Kidney (tissue), 13 donors: ENCODE measurements at regions not wholly inside any gene's neighbourhood (a gene's known extent, or its start where the extent isn't known, plus 50 kb on each side); places are given as distances from the start of the nearest gene placed in this dataset.

Experiments
- DNase-seq, 5 donors: peaks; one replicate each; pipeline ENCODE4 v3.0.0-alpha.2; 2013 to 2020
- FAIRE-seq: peaks from 2 replicates; lab custom pipeline; 2012; peaks lifted over from hg19 to GRCh38; lab: Jason Lieb, UNC
- H3K27ac ChIP-seq, 2 donors: one replicate each; pipeline ENCODE4 v1.7.0; 2013; ENCODE audit warnings: low read depth in 2 of 2, low read length in 2 of 2, inconsistent platforms in 1 of 2
- H3K27me3 ChIP-seq: one replicate; pipeline ENCODE4 v1.7.1; 2013; ENCODE audit warnings: low read length, inconsistent platforms; ENCODE audit not compliant: control insufficient read depth, insufficient read depth
- H3K36me3 ChIP-seq, 3 donors: one replicate each; pipeline versions ENCODE4 v1.7.0 to v1.7.1; 2013; ENCODE audit warnings: low read length in 3 of 3, control low read depth in 1 of 3, inconsistent platforms in 1 of 3; ENCODE audit not compliant: insufficient read depth in 3 of 3, control insufficient read depth in 2 of 3
- H3K4me1 ChIP-seq, 3 donors: one replicate each; pipeline versions ENCODE4 v1.7.0 to v1.7.1; 2013; ENCODE audit warnings: low read length in 3 of 3, inconsistent platforms in 1 of 3, low read depth in 1 of 3; ENCODE audit not compliant: control insufficient read depth in 2 of 3, insufficient read depth in 2 of 3
- H3K4me3 ChIP-seq, 3 donors: one replicate each; pipeline versions ENCODE4 v1.7.0 to v1.8.1; 2013; ENCODE audit warnings: low read length in 3 of 3, control low read depth in 1 of 3, inconsistent platforms in 1 of 3
- H3K9ac ChIP-seq, 3 donors: one replicate each; pipeline versions ENCODE4 v1.7.0 to v1.7.1; 2013; ENCODE audit warnings: low read length in 3 of 3, control low read depth in 1 of 3, inconsistent platforms in 1 of 3
- H3K9me3 ChIP-seq, 3 donors: one replicate each; pipeline versions ENCODE4 v1.7.0 to v1.7.1; 2013; ENCODE audit warnings: low read length in 3 of 3, control low read depth in 1 of 3, inconsistent platforms in 1 of 3; ENCODE audit not compliant: control insufficient read depth in 2 of 3, insufficient read depth in 1 of 3
- intact Hi-C: fragments of 100-400 bp; cut with DNase I; formaldehyde crosslinking; loops from one replicate; pipeline ENCODE4 v1.11.1; 2022
- TF ChIP-seq, protein P1 (sequence below): IDR thresholded peaks from 3 replicates; pipeline ENCODE4 v1.5.1; 2012; ENCODE audit warnings: mild to moderate bottlenecking, moderate library complexity, borderline replicate concordance; ENCODE audit not compliant: insufficient read depth; ENCODE audit errors: extremely low read depth
- donor health status: control.
- donor health status: control.
- donor health status: control.
- donor health status: control.
- donor health status: control.
- donor health status: DM: yes; HTN: yes; CAD: no.
- donor health status: Normal renal cell carcinoma (clear cell type).

DNA sequence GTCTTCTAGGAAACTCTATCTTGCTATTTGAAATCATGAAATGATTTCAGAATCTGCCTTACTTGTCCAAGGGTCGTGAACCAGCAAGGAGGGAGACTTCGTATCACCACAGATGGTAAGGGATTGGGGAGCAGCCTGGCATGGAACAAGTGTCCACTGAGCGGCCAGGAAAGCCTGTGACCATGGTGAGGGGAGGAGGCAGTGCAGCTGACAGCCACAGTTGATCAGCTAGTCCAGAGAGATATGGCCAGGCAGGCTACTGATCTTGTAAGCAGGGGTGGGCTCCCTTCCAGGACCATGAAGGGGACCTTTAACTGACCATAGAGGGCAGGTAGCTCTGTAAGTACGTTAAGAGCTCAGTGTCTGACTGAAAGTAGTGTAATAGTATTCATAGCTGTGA is 96.8 kb upstream of the TENT5A start:
- Histone ChIP-seq H3K27ac (no peak overlapping the region), H3K4me1 (no peaks in the 10 kb centered on the region), H3K36me3 (no peaks in the 10 kb centered on the region), H3K9me3 (no peaks in the 10 kb centered on the region), H3K9ac (no peak overlapping the region), H3K27me3 (no peaks in the 10 kb centered on the region), H3K4me3 (no peak overlapping the region)
- intact Hi-C loops: no loop called here
- no peak for FAIRE-seq
- TF ChIP-seq, protein P1, sequence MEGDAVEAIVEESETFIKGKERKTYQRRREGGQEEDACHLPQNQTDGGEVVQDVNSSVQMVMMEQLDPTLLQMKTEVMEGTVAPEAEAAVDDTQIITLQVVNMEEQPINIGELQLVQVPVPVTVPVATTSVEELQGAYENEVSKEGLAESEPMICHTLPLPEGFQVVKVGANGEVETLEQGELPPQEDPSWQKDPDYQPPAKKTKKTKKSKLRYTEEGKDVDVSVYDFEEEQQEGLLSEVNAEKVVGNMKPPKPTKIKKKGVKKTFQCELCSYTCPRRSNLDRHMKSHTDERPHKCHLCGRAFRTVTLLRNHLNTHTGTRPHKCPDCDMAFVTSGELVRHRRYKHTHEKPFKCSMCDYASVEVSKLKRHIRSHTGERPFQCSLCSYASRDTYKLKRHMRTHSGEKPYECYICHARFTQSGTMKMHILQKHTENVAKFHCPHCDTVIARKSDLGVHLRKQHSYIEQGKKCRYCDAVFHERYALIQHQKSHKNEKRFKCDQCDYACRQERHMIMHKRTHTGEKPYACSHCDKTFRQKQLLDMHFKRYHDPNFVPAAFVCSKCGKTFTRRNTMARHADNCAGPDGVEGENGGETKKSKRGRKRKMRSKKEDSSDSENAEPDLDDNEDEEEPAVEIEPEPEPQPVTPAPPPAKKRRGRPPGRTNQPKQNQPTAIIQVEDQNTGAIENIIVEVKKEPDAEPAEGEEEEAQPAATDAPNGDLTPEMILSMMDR: no peak
- no peak for DNase-seq

DNA sequence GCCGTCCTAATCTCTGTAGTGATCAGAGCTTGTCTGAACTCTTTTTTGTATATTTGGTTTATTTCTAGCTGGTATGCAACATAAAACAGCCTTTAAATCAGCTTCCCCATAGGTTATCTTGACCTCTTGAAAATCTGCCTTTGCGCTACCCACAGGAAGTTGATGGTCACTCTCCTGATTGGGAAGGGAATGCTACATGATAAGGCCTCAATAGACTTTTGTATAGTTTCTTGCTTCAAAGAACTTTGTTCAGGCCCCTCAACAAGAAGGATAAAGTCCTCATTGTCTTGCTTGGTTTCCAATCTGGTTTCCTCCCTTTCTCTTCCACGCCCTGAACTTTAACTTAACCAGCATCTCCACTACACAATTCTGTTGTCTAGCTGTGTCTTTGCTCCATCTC is 95.4 kb upstream of the TENT5A start:
- intact Hi-C loops: no loop called here
- FAIRE-seq (no peak), DNase-seq (no peak)
- TF ChIP-seq, protein P1: no peak
- Histone ChIP-seq H3K36me3 (no peaks in the 10 kb centered on the region), H3K4me3 (no peak overlapping the region), H3K27ac (no peak overlapping the region), H3K27me3 (no peaks in the 10 kb centered on the region), H3K4me1 (no peaks in the 10 kb centered on the region), H3K9ac (no peak overlapping the region), H3K9me3 (no peaks in the 10 kb centered on the region)

DNA sequence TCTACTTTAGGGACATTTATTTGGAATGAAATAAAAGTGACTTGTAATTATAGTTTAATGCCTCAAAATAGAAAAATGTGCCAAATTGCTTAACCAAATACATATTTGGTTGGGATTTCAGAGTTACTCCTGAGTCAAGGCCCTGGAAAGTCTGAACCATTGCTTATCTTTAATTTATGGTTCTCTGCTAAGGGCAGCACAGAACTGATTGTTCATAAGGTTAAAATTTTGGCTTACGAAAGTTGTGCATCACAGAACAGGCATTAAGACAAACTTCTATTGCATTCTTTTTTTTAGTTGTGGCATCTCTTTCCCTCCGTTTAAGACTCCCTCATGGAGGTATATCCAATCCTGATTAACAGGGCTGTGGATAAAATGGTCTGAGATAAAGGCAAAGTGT is 92.2 kb upstream of the TENT5A start:
- Histone ChIP-seq H3K27me3 (no peaks in the 10 kb centered on the region), H3K27ac (no peak overlapping the region), H3K9me3 (no peaks in the 10 kb centered on the region), H3K9ac (no peak overlapping the region), H3K4me3 (no peak overlapping the region), H3K4me1 (no peaks in the 10 kb centered on the region), H3K36me3 (no peaks in the 10 kb centered on the region)
- no peak for FAIRE-seq
- intact Hi-C loops: no loop called here
- no peak for DNase-seq
- TF ChIP-seq, protein P1: no peak

DNA sequence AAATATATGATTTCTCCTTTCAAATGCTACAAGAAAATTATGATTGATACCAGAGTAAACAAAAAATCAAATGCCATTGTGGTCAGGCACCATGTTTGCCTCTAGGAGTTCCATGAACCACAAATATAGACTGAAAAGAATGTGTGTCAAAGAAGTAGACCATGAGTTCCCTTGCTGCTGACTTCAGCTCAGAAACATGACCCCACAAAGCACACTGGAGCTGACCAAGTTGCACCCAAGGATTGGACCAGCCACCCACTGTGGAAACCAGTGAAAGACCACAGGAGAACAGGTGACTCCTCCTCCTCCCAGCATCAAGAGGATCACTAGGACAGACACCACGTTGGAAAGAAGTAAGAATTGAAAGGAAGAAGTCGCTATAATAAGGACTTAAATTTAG is 90.8 kb upstream of the TENT5A start:
- intact Hi-C loops: no loop called here
- no peak overlapping the region for H3K27ac ChIP-seq
- no peak overlapping the region for H3K9ac ChIP-seq
- FAIRE-seq: no peak
- TF ChIP-seq, protein P1: no peak
- H3K27me3 ChIP-seq: no peaks in the 10 kb centered on the region
- H3K36me3 ChIP-seq: no peaks in the 10 kb centered on the region
- H3K9me3 ChIP-seq: no peaks in the 10 kb centered on the region
- no peak for DNase-seq
- no peak overlapping the region for H3K4me3 ChIP-seq
- no peaks in the 10 kb centered on the region for H3K4me1 ChIP-seq
